NB4 (cell line): ENCODE measurements at regions not wholly inside any gene's neighbourhood (a gene's known extent, or its start where the extent isn't known, plus 50 kb on each side); places are given as distances from the start of the nearest gene placed in this dataset.

Experiments
- CTCF ChIP-seq: IDR thresholded peaks from one replicate; pipeline ENCODE4 v1.5.1; 2012; ENCODE audit warnings: low read depth, low read length
- POLR2A ChIP-seq: IDR thresholded peaks from 2 replicates; pipeline ENCODE4 v1.6.1; 2011; ENCODE audit warnings: mild to moderate bottlenecking; ENCODE audit not compliant: insufficient read length; ENCODE audit errors: extremely low read depth

- TF ChIP-seq POLR2A (no peak), CTCF (no peak)
Measured at GRCh38 chr2:167484875-167485274, 596.6 kb downstream of the XIRP2 start.
